HG03196 (cell line): ENCODE measurements at regions not wholly inside any gene's neighbourhood (a gene's known extent, or its start where the extent isn't known, plus 50 kb on each side); places are given as distances from the start of the nearest gene placed in this dataset.

Experiments used
- ATAC-seq: cut with Tn5 transposase; IDR thresholded peaks from one replicate; pipeline ENCODE4 v1.9.1; 2021; ENCODE audit not compliant: unreplicated experiment

DNA sequence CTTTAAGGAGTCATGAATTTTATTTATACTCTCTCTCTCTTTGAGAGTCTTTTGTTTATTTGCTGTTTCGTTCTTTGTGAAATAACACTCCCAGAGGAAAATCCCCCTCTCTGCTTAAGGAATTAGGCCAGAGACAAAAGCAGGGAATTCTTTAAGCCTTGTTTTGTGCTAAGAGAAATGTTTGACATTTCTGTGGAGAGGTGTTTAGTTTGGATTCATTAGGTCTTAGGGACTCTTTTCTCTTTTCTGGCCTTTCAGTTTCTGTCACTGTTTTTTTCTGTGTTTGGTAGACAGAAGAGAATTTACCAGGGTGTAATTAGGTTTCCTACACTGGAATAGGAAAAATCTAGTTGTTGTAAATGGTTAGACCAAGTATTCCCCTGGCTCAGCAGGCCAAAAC lies 241.8 kb upstream of the NR2F2 start:
- ATAC-seq, result no peak

DNA sequence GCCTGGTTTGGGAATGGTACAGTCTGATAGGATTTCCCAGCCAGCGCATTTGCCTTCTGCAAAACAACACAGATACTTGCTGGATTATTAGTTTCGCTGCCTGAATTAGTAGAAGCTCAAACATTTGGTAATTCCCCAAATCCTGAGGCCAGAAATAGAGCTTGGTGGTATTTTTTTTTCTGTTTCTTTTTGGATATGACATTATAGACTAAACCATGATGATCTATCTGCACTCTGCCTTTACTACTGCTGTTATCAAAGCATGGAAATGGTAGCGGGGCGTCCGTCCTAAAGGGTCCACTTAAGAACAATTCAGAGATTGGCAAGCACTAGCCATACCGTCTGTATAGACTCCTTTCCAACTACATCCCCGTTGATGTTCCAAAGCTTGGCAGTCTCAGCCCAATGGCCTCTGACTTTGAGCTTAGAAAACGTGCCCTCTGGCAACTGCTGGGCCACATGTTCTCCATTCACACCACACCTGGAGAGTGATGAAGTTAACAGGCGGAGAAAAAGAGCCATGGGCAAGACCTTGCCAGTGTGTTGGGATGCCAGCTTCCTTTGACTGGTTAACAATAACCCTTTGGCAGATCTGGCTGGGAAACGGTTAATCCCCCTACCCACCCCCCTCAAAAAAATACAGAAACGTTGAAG lies 241.0 kb upstream of the NR2F2 start:
- ATAC-seq, result no peak

DNA sequence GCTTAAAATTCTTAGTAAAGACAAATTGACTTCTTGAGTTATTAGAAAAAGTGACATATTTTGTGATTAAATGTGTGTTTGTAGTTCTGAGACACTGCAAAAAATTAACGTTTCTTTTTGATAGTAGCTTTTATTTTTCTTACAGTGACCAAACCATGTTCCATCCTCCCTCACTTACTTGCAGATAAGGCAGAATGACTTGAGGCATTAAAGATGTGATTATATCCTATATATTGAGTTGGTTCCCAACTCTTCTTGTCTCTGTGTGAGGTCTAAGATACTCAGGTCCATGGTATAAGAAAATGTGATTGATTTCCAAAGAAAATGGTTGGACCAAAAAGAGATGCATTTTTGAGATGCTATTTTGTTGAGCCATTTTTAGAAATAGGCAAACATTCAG lies 238.3 kb upstream of the NR2F2 start:
- ATAC-seq, result no peak

DNA sequence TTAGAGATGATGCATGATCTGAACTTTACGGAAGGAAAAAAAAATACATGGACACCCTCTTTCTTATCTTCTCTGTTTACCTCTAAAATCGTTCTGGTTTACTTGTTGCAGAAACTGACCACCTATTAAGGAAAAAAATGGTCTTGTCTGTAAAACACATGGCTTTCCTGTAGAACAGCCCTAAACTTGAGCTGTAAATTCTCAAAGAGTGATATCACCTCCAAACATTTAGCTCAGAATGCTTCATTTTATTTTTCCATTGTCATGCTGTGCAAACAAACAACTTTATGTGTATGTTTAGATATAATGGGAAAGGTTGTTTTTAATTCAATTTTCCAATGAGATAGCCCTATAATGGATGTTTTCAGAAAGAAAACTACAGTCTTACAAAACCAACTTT lies 237.4 kb upstream of the NR2F2 start:
- ATAC-seq, result no peak

DNA sequence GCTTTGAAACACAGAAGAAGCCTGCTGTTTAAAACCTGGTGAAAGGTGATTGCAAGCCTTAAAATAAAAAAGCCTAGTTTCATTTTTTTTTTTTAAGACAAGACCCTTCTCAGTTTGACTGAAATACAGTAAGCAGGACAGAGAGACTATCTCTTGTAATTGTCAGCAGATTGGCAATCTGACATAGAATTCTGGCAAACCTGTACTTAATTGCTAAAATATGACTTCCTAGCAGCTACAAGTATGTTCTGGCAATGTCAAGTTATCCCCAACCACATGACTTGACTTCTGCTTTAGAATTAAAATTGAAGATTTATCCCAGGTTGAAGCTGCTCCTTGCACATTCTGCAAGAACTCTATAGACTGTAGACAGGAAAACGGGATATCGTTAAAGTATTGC lies 232.8 kb upstream of the NR2F2 start:
- ATAC-seq, result no peak

DNA sequence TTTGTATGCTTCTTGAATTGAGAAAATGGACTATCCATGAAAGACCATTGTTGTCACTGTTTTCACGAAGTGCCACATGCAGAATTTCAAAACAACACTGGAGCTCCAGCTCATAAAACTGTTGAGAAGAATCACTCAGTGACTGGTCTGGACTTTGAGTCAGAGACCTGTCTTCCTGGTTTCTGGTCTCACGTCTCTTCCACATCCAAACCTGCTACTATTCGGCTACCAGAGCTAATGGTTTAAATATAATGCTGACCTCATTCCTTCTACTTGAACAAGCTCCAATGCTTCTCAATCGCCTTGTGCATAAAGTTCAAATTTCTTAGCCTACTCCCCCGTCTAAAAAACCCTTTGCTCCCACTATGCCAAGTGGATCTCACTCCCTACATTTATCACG lies 227.9 kb upstream of the NR2F2 start:
- ATAC-seq, result no peak

DNA sequence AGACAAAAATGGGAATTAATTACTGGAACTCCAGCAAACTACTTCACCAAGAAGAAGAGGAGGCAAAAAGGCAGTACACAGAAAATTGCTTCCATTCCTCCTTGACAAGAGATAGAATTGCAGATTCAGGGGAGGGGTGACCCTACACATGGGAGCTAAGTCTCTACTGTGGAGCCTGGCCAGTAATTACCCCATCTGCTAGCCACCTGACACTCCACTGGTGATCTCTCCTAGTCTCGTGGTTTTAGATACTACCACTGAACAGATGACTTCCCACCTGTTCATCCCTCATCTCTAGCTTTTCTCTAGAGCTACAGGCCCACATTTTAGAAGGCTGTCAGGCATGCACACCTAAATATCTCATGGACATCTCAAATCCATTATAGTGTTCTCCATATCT lies 224.3 kb upstream of the NR2F2 start:
- ATAC-seq, result no peak

DNA sequence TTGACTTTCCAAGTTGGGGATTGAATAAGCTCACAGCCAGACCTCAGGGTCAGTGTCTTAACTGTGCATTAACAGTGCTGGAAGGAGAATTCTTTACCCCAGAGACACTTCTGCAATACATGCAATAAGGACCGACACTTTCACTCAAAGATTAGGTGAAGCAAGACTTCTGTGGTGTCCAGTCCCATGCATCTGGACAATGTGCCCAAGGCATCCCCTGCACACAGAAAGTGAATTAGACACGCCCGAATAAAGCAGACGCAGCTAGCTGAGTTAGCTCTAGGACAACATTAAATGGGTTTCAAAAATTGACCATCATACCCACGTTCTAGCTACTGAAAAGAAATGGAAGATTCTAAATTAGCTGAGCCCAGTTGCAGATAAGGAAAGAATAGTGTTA lies 223.9 kb upstream of the NR2F2 start:
- ATAC-seq, result no peak

DNA sequence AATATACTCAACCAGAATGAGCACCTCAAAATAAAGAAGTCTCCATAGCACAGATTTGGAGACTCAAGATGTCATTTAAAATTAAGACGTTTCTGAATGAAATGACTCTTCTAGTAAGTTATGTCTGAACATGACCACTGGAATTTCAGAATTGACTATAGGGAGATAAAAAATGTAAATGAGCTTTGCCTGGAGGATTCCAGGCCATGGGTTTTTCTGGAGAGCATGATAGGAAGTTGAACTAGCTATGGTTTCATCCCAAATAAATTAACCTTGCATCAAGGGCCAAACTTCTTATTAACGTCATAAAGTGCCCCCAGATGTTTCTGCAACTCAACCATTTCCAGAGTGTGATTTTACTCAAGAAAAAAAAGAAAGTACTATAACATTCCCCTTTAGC lies 222.6 kb upstream of the NR2F2 start:
- no peak for ATAC-seq

DNA sequence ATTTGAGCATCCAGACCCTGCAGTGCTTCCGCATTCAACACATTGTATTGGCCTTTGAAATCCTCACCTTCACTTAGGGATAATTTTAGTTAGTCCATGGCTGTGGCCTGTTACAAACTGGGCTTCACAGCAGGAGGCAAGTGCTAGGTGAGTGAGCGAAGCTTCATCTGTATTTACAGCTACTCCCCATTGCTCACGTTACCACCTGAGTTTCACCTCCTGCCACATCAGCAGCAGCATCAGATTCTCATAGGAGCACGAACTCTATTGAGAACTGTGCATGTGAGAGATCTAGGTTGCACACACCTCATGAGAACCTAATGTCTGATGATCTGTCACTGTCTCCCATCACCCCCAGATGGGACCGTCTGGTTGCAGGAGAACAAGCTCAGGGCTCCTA lies 222.1 kb upstream of the NR2F2 start:
- ATAC-seq, result no peak

DNA sequence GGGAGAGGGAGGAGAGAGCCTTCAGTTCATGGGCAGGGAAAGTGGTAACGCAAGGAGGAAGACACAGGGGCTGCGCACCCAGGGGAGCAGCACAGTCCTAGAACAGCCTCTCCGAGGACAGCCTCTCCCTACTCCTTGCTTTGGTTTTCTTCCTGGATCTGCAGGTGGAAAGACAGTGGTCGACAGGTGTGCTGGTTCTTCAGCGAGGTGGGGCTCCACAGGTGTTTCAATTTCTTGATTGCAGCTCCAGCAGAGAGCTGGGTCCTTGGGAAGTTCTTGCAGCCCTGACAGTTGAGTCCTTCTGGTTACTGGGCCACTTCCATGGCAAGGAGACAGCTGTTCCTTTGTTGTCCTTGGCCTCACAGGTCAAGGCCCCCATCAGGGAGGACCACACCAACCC lies 220.7 kb upstream of the NR2F2 start:
- ATAC-seq, result no peak

DNA sequence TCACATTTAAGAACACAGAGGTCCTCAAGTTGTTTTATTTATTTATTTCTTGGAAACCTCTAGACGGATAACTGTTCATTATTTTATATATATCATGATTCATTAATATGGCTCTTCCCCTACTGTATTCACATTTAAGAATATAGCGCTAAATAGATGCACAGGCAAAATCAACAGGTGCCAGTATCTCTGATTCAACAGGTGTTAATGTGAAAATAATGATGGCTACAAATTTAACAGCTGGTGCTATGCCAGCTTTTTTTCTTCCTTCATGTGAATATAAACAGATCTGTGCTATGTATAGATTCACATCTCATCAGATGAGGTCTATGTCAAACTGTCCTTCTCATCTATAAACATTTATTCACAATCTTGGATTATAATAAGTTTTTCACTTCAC lies 218.5 kb upstream of the NR2F2 start:
- no peak for ATAC-seq

DNA sequence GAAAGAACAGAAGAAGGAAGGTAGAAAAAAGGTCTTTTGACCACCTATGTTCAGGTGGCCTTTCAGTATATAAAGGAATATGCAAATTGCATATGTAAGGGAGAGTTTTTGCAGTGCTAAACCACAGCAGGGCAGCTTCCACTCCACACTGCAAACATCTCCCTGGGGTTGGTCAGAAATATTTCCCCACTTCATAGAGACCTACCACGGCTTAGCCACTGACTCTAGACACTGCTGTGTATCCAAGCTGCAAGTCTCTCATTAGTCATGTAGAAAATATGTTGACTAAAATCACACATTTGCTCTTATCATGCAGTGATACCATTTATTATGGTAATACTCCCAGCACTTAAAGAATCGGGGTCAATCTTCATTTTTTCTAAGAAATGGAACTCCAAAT lies 214.9 kb upstream of the NR2F2 start:
- no peak for ATAC-seq

DNA sequence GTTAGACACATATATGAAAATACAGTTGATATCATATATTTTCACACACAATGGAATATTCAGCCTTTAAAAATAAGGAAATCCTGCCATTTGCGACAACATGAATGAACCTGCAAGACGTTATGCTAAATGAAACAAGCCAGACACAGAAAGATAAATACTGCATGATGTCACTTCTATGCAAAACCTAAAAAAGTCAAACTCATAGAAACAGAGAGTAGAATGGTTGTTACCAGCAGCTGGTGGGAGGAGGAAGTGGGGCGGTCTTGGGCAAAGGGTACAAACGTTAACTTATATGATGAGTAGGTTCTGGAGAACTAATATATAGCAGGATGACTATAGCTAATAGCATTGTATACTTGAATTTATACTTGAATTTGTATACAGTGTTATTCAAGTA lies 213.2 kb upstream of the NR2F2 start:
- no peak for ATAC-seq

DNA sequence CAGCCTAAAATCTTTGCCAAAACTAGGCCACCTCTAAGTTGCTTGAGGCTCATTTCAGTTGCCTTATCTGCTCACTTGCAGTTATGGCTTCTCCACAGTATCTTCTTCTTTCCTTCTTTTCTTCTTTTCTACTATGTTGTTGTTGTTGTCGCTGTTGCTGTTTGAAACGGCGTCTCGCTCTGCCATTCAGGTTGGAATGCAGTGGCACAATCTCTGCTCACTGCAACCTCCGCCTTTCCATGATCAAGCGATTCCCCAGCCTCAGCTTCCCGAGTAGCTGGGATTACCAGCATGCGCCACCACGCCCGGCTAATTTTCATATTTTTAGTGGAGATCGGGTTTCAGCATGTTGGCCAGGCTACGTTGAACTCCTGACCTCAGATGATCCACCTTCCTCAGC lies 210.8 kb upstream of the NR2F2 start:
- ATAC-seq, result no peak

DNA sequence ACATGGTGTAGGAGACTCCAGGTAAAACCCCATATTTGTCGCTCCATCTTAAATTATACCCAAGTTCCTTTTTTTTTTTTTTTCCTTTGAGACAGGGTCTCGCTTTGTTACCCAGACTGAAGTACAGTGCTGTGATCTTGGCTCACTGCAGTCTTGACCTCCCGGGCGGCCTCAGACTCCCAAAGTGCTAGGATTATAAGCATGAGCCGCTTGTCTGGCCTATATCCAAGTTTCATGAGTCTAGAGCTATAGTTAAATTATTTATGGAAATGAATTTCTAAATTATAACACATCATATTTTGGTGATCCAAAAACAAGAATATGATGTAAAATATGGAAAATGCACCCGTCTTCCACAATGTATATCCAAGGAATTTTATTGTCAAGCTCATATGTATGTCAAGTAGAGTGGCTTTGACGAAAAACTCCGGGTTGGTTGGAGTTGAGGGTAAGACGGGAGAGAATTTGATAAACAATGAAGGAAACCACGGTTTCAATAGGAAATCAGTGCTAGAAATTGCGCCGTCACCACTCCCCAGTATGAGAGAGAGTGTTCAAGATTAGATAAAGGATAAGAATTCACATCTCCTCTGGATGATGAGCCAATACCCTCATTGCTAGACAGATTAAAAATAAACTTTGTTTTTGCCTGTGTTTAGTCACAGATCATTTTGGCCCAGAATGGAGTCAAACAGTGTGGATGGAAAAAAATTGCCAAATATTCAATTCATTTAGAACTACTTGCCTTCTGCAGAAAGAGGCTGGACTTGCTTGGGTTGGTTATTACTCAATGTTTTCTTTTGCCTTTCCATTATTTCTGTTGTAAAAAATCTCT lies 209.2 kb upstream of the NR2F2 start:
- no peak for ATAC-seq

DNA sequence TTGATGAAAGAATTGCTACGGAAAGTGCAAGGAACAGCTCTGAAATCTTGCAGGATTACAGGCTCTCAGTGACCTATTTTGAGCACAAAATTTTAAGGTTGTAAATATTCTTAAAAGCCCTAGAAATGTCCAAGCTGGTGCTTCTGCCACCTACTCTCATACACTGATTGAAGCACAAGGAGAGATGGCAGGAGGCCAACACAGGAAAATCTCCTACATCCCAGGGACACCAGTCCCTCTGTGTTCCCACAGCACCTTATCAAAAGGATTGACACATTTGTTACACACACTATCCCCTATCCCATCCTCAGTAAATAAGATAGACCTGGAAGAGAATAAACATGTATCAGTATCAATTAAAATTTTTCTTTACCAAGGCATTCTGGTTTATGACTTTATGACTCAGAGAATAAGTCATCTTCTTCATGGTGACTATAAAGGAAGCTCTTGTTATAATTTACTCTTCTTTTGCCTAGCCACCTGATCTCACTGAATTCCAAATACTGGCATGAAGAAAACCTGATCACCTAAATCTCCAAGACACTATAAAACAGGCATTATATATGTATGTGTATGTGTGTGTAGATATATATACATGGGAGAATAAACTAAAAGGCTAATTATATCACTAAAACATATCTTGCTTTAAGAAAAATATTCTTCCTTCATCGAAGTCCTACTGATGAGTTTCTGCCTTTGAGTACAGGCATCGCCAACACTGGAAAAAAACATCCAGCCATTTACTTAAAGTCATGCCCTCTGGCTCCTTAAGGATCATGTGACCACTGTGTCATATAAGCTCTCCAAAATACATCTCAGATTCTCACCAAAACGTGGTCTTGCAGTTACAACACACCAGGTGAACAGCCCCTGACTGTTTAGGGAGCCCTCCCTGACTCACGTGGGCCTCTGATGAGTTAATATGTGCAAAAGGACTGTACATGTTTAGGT lies 208.1 kb upstream of the NR2F2 start:
- no peak for ATAC-seq

DNA sequence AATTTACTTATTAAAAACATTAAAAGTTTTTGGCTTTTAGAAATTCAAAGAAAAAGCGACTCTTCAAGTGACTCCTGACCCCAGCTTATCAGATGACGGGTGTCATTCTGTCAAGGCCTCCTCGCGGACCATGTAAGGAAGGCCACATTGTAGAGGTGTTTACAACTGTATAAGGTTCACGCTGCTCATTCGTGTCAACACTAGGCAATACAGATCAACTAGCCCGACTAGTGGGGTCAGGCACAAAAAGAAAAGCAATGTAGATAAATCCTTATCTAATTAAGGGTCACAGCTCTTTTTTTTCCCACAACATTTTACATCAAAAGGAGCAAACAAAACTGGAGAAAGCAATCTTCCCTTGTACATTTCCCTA lies 207.5 kb upstream of the NR2F2 start:
- no peak for ATAC-seq

DNA sequence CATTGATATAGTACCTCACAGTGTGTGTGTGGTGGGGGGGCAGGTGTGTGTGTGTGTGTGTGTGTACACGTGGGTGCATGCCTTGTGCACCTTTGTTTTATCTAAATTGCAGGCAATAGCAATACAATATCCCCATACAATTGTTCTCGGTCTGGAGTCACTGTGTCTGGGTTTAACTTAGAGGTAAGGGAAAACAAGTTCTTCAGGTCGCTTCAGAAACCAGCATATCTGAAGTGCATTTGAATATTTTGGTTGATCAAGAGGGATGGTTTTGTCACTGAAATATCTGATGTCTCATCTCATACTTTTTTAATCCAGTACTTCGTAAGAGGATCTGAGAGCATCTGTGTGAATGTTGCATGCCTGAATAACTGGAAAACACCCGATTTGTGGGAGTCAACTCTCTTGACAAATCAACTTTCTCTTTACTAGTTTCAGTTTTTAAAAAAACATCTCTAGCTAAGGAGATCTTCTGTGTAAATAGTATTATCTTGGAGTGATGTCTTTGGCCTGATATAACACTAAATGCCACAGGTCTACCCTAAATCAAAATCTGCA lies 206.8 kb upstream of the NR2F2 start:
- ATAC-seq, result no peak

DNA sequence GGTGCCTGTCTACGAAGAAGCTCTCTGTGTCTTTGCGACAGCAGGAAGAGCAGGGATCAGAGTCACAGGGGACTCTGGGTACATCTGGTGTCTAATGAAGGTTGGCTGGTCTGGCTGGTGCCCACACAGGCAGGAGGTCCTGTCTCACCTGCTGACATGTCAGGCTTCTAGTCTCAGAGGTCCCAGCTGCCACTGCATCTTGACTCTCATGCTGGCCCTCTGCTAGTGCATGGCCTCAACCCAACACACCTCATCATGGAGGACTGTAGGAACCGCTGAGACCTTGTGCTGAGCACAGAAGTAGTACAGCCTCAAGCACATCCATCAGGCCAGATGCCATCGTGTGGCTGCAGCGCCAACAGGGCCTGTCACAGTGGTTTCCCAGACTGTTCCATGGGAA lies 206.1 kb upstream of the NR2F2 start:
- ATAC-seq, result no peak

DNA sequence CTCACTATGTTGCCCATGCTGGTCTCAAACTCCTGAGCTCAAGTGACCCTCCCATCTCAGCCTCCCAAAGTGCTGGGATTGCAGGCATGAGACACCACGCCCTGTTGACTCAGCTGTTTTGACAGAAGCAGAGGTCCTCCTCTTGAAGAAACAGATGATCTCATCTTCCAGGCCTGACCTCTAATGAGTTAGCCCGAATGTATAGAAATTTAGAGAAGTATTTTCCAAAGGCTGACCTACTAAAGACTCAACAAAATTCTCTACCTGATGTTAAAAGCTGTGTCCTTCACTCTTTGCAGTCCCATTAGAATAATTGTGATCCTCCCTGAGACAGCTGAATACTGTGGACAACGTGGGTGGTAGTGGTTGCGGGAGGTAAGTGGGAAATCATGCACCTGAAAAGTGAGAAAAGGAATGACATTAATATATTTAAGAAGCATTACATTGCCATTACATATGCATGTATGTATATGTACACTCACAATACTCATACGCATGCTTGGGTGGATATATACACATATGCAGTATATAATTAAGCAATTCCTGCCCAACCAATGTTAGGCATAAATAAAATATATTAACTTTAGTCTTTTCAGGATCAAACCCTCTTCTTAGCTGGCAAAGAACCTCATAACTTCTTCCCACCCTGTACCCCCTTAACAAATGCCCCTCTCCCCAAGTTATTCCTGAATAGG lies 204.6 kb upstream of the NR2F2 start:
- no peak for ATAC-seq
